AG09319 (cell line): ENCODE measurements at regions not wholly inside any gene's neighbourhood (a gene's known extent, or its start where the extent isn't known, plus 50 kb on each side); places are given as distances from the start of the nearest gene placed in this dataset.

Experiments
- DNase-seq: peaks from one replicate; pipeline ENCODE4 v3.0.0-alpha.2; 2010; ENCODE audit warnings: low read depth; ENCODE audit errors: extremely low read depth
- CTCF ChIP-seq: IDR thresholded peaks from 2 replicates; pipeline ENCODE4 v1.5.1; 2011; ENCODE audit warnings: low read depth, mild to moderate bottlenecking, inconsistent platforms, low read length, moderate library complexity

GRCh38 chr10:58106211-58107035 lies 161.3 kb downstream of the IPMK start:
- no peak for TF ChIP-seq CTCF
- DNase-seq, result no peak

DNA sequence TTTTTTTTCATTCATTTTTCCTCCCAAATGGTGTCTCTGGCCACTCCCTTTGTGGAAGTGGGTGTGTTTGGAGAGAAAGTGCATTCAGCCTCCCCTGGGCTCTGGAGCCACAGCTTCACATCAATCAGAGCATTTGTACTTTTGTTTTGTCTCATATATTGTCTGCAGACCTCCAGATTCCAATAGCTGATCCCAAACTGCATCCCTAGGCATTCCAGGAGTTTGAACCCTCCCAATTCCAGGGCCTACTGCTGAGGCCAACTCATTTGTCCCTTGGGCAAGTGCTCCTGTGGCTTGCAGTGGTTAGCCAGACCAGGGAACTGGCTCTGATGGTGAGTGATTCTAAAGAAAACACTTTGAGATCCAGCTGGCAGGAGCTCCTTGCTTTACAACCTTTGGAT lies 163.3 kb downstream of the IPMK start:
- DNase-seq, result no peak
- TF ChIP-seq CTCF, result no peak

DNA sequence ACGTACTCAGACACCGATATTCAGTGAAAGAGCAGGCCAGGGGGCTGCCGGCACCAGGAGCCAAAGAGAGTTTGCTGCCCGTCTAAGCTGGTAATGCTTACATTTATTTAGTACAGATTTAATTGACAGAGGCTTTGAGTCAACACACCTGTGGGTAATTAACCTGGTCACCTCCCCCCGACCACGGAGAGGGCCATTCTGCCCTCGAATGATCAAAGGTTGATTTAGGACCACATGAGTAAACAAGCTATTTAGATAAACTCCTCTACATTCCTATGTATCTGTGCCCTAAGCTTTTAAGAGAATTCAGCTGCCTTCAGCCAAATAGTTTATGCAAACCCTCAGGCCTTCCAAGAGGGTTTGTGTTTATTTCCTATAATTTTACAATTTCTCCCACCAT lies 164.8 kb downstream of the IPMK start:
- TF ChIP-seq CTCF, result no peak
- DNase-seq, result no peak

GRCh38 chr10:58101682-58102081 lies 166.0 kb downstream of the IPMK start:
- TF ChIP-seq CTCF, result no peak
- no peak for DNase-seq

- DNase-seq, result no peak
- TF ChIP-seq CTCF, result no peak
Observed at GRCh38 chr10:58094985-58095718, 172.5 kb downstream of the IPMK start.

DNA sequence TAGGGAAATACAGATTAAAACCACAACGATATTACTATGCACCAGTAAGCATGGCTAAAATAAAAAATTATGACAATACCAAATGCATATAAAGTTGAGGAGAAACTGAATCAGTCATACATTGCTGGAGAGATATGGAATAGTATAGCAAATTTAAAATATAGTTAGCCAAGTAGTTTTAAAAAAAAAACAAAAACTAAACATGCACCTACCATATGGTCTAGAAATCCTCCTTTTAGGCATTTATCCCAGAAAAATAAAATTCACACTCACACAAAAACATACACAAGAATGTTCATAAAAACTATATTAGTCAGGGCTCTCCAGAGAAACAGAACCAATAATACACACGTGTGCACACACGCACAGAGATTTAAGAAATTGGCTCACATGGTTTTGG lies 175.8 kb downstream of the IPMK start:
- no peak for TF ChIP-seq CTCF
- no peak for DNase-seq

DNA sequence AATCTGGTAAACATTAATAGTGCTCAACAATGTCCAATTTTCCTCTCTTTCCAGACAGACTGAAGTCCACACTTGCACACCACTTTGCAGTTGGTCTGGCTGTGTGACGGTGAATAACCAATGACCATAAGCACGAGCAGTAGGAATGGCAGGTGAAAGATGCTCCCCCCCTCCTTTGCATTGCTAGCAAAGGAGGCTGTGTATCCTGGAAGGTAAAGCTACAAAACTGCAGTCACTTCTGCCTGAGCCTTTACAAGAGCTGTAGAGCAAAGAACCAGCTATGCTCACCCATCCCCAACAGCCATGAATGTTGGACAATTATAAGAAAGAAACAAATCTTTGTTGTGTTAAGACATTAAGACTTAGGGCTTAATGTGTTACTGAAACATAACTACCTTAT lies 178.0 kb downstream of the IPMK start:
- no peak for TF ChIP-seq CTCF
- DNase-seq, result no peak
